SKM-1 treated with dmso at 0.1 percent for 144 hours (cell line): ENCODE measurements at regions not wholly inside any gene's neighbourhood (a gene's known extent, or its start where the extent isn't known, plus 50 kb on each side); places are given as distances from the start of the nearest gene placed in this dataset.

Experiments
- DNase-seq: peaks from one replicate; lab custom pipeline; 2025; ENCODE audit not compliant: unreplicated experiment; lab: John Stamatoyannopoulos, UW

GRCh38 chr17:65446043-65446442, 115.4 kb downstream of the AXIN2 start:
- DNase-seq = no peak

- no peak for DNase-seq
Observed at GRCh38 chr17:65444049-65444448, 117.4 kb downstream of the AXIN2 start.

- no peak for DNase-seq
Observed at GRCh38 chr17:65442691-65443090, 118.8 kb downstream of the AXIN2 start.

- no peak for DNase-seq
Observed at GRCh38 chr17:65442250-65442649, 119.2 kb downstream of the AXIN2 start.

- DNase-seq = no peak
Observed at GRCh38 chr17:65441053-65441605, 120.3 kb downstream of the AXIN2 start.

GRCh38 chr17:65438708-65439294, 122.6 kb downstream of the AXIN2 start:
- DNase-seq = no peak

- no peak for DNase-seq
Observed at GRCh38 chr17:65438173-65438572, 123.3 kb downstream of the AXIN2 start.

GRCh38 chr17:65436871-65437270, 124.6 kb downstream of the AXIN2 start:
- no peak for DNase-seq

GRCh38 chr17:65434878-65435277, 126.6 kb downstream of the AXIN2 start:
- peak; percentile 14 for DNase-seq

GRCh38 chr17:65434251-65434650, 127.2 kb downstream of the AXIN2 start:
- no peak for DNase-seq

GRCh38 chr17:65433592-65433991, 127.9 kb downstream of the AXIN2 start:
- DNase-seq = no peak

GRCh38 chr17:65433157-65433556, 128.3 kb downstream of the AXIN2 start:
- DNase-seq = no peak

- no peak for DNase-seq
Observed at GRCh38 chr17:65431116-65431515, 130.3 kb downstream of the AXIN2 start.

GRCh38 chr17:65430209-65430833, 131.1 kb downstream of the AXIN2 start:
- no peak for DNase-seq

- no peak for DNase-seq
Observed at GRCh38 chr17:65423346-65424140, 137.9 kb downstream of the AXIN2 start.

GRCh38 chr17:65418622-65419021, 142.8 kb downstream of the AXIN2 start:
- DNase-seq = no peak

- DNase-seq = no peak
Observed at GRCh38 chr17:65417406-65418221, 143.8 kb downstream of the AXIN2 start.

- DNase-seq = no peak
Observed at GRCh38 chr17:65415991-65416390, 145.5 kb downstream of the AXIN2 start.

- DNase-seq = no peak
Observed at GRCh38 chr17:65413390-65413789, 148.1 kb downstream of the AXIN2 start.

- DNase-seq = no peak
Observed at GRCh38 chr17:65409381-65409780, 152.1 kb downstream of the AXIN2 start.

GRCh38 chr17:65408050-65408449, 153.4 kb downstream of the AXIN2 start:
- DNase-seq = no peak
